Liver (tissue), 3 donors: ENCODE measurements at regions not wholly inside any gene's neighbourhood (a gene's known extent, or its start where the extent isn't known, plus 50 kb on each side); places are given as distances from the start of the nearest gene placed in this dataset.

Experiments used
- CTCF ChIP-seq: fragments of 150-350 bp; IDR thresholded peaks from 2 replicates; pipeline ENCODE4 v1.5.1; 2017; ENCODE audit warnings: improper control_type of control experiment, low read depth, low read length; ENCODE audit not compliant: missing input control
- EGR1 ChIP-seq, 2 donors: IDR thresholded peaks; 2 replicates each; pipeline ENCODE4 v1.6.1; 2016 to 2018; ENCODE audit warnings: antibody characterized with exemption in 2 of 2, low read depth in 2 of 2
- FOXA2 ChIP-seq: IDR thresholded peaks from 2 replicates; pipeline ENCODE4 v1.6.1; 2016; ENCODE audit warnings: antibody characterized with exemption
- HNF4A ChIP-seq, 2 donors: conservative IDR thresholded peaks; 2 replicates each; pipeline ENCODE4 v1.6.1; 2016; ENCODE audit warnings: antibody characterized with exemption in 2 of 2, mild to moderate bottlenecking in 2 of 2
- JUND ChIP-seq, 2 donors: IDR thresholded peaks; 2 replicates each; pipeline ENCODE4 v1.6.1; 2016; ENCODE audit warnings: antibody characterized with exemption in 2 of 2
- MAX ChIP-seq: IDR thresholded peaks from 2 replicates; pipeline ENCODE4 v1.6.1; 2016; ENCODE audit warnings: antibody characterized with exemption
- REST ChIP-seq: IDR thresholded peaks from 2 replicates; pipeline ENCODE4 v1.6.1; 2016; ENCODE audit warnings: antibody characterized with exemption, mild to moderate bottlenecking
- RXRA ChIP-seq, 2 donors: IDR thresholded peaks; 2 replicates each; pipeline ENCODE4 v1.6.1; 2017 to 2018; ENCODE audit warnings: antibody characterized with exemption in 2 of 2, mild to moderate bottlenecking in 1 of 2
- SP1 ChIP-seq: IDR thresholded peaks from 2 replicates; pipeline ENCODE4 v1.6.1; 2018; ENCODE audit warnings: antibody characterized with exemption, mild to moderate bottlenecking
- TAF1 ChIP-seq: conservative IDR thresholded peaks from 2 replicates; pipeline ENCODE4 v1.6.1; 2016; ENCODE audit warnings: antibody characterized with exemption, mild to moderate bottlenecking
- YY1 ChIP-seq: IDR thresholded peaks from 2 replicates; pipeline ENCODE4 v1.6.1; 2016; ENCODE audit warnings: antibody characterized with exemption, mild to moderate bottlenecking
- ZBTB33 ChIP-seq: IDR thresholded peaks from 2 replicates; pipeline ENCODE4 v1.6.1; 2016; ENCODE audit warnings: antibody characterized with exemption
- donor health status: healthy.
- donor health status: healthy.

- TF ChIP-seq CTCF (no peak), JUND (IDR thresholded peaks at IDR 0.05) (no peak), ZBTB33 (no peak), EGR1 (IDR thresholded peaks at IDR 0.05; ENCODE audit: low read depth in 2 of 2) (no peak), FOXA2 (no peak), SP1 (no peak), YY1 (no peak), TAF1 (no peak), MAX (no peak), REST (no peak), HNF4A (conservative IDR thresholded peaks at IDR 0.05) (no peak), RXRA (IDR thresholded peaks at IDR 0.05) (no peak)
These were observed 418.2 kb downstream of the FAM72C start for GRCh38 chr1:143553627-143554026.
